ENCODE measurements at regions not wholly inside any gene's neighbourhood (a gene's known extent, or its start where the extent isn't known, plus 50 kb on each side); places are given as distances from the start of the nearest gene placed in this dataset.
"Not testable (repeated sequence)": the region's sequence is repeated elsewhere in the genome, so short reads cannot be mapped to it uniquely, and the experiment has no call there.

DNA sequence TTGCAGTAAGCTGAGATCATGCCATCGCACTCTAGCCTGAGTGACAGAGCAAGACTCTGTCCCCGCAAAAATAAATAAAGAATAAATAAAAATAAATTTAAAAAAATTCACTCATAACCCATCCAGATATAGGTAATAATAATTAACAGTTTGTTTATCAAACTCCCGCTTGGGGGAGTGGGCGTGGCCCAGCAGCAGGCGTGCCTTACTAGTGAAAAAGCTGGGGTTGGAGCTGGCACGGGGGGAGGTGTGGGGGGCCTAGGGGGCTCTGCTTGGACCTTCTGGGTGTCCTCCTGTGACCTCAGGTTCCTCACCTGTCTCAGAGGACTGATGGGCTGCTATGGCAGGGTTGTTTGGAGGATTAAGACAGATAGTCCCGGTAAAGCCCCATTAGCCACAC is 207.9 kb downstream of the TP53TG3D start:
- ATAC-seq; in situ Hi-C loops (cut with MboI); H3K27me3 ChIP-seq (ENCODE audit: control insufficient read depth in 2 of 2, insufficient read depth in 2 of 2, low read length in 2 of 2); H3K9me1 ChIP-seq (ENCODE audit: control insufficient read depth, insufficient read depth, low read length); H3K27ac ChIP-seq (ENCODE audit: extremely low read depth, low read depth, low read length); POLR2A ChIA-PET; DNase-seq (ENCODE audit: extremely low read depth in 1 of 4, low spot score in 3 of 4); intact Hi-C loops (cut with micrococcal nuclease); FAIRE-seq; H3K4me1 ChIP-seq (replicated peaks in 1 of 2; ENCODE audit: control insufficient read depth in 2 of 2, insufficient read depth in 2 of 2, low read length in 2 of 2); H3K4me2 ChIP-seq (ENCODE audit: insufficient read depth, low read length); H3K9ac ChIP-seq (ENCODE audit: insufficient read depth in 1 of 2, low read depth in 2 of 2, low read length in 2 of 2); H3K36me3 ChIP-seq (ENCODE audit: control insufficient read depth, insufficient read depth, low read length); H3K9me3 ChIP-seq (replicated peaks; ENCODE audit: control insufficient read depth, insufficient read depth, low read depth, low read length); BruUV-seq (replicated peaks); H3K79me2 ChIP-seq (ENCODE audit: control insufficient read depth, insufficient read depth, low read length); CTCF ChIA-PET (ENCODE audit: low intra/inter-chr PET ratio); H4K20me1 ChIP-seq (replicated peaks; ENCODE audit: control insufficient read depth, insufficient read depth, low read length); H2AFZ ChIP-seq (ENCODE audit: low read depth, low read length); H3K4me3 ChIP-seq: not testable (repeated sequence)
- 5% methylated on average over 3 of the region's 7 CpGs for WGBS (ENCODE audit: insufficient coverage, low coverage, missing lambda C conversion rate)
